Activated B cell treated with CpG ODN at 0.5 μM for 24 hours (primary cell): ENCODE measurements at regions not wholly inside any gene's neighbourhood (a gene's known extent, or its start where the extent isn't known, plus 50 kb on each side); places are given as distances from the start of the nearest gene placed in this dataset.

Experiments used
- ATAC-seq: fragments of 200-7000 bp; cut with Tn5 transposase; one replicate; pipeline ENCODE4 v1.10.0; 2021; ENCODE audit warnings: low read depth, mild to moderate bottlenecking, moderate library complexity
- CTCF ChIA-PET: fragments of 350-600 bp; sonication (Branson Sonifier 250); formaldehyde crosslinking; loops from one replicate; lab custom pipeline; 2021; ENCODE audit warnings: antibody characterized with exemption; lab: Charles Lee
- POLR2A ChIA-PET: fragments of 350-600 bp; sonication (Branson Sonifier 250); formaldehyde crosslinking; loops from one replicate; lab custom pipeline; 2021; ENCODE audit warnings: antibody characterized with exemption; lab: Charles Lee
- DNase-seq: peaks from one replicate; pipeline ENCODE4 v3.0.0; 2022
- H3K27ac Mint-ChIP-seq: one replicate; pipeline ENCODE4 v1.8.0; 2020; ENCODE audit warnings: mixed read lengths
- H3K27me3 Mint-ChIP-seq: one replicate; pipeline ENCODE4 v1.8.0; 2021; ENCODE audit warnings: mixed read lengths
- H3K36me3 Mint-ChIP-seq: one replicate; pipeline ENCODE4 v1.8.0; 2021; ENCODE audit warnings: low read depth, mixed read lengths
- H3K4me1 Mint-ChIP-seq: one replicate; pipeline ENCODE4 v1.8.0; 2021; ENCODE audit warnings: mixed read lengths
- H3K4me3 Mint-ChIP-seq: one replicate; pipeline ENCODE4 v1.8.0; 2020; ENCODE audit warnings: mild to moderate bottlenecking, mixed read lengths
- H3K9me3 Mint-ChIP-seq: one replicate; pipeline ENCODE4 v1.8.0; 2020; ENCODE audit warnings: mixed read lengths
- intact Hi-C: fragments of 100-400 bp; cut with micrococcal nuclease; formaldehyde crosslinking; loops from one replicate; pipeline ENCODE4 v1.15.1; 2024
- TF ChIP-seq, protein P1 (sequence below): fragments of 200-600 bp; IDR thresholded peaks from one replicate; pipeline ENCODE4 v1.8.0; 2022; ENCODE audit warnings: antibody characterized with exemption, mild to moderate bottlenecking

DNA sequence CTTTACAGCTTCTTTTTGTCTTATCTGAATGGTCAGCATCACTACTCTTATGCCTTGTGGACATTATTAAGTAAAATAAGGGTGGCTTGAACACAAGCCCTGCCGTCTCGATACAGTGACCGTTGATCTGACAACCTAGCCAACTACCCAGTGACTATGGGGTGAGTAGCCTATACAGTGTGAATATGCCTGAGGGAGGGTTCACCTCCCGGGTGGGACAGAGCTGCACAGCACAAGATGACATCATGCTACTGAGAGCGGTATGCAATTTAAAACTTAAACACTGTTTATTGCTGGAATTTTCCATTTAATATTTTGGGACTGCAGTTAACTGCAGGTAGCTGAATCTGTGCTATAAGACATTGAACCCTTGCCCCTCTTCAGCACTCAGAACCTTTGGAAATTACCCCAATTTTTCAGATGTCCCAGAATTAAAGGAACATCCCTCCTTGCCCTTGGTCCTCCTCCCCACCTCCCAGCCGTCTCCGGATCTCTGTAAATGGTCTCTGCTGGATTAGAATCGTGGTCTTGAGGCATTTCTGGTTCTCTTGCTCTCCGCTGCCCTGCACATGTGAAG is 618.5 kb downstream of the PTPRU start:
- ChIA-PET POLR2A (no interaction called here), CTCF (no interaction called here)
- TF ChIP-seq, protein P1, sequence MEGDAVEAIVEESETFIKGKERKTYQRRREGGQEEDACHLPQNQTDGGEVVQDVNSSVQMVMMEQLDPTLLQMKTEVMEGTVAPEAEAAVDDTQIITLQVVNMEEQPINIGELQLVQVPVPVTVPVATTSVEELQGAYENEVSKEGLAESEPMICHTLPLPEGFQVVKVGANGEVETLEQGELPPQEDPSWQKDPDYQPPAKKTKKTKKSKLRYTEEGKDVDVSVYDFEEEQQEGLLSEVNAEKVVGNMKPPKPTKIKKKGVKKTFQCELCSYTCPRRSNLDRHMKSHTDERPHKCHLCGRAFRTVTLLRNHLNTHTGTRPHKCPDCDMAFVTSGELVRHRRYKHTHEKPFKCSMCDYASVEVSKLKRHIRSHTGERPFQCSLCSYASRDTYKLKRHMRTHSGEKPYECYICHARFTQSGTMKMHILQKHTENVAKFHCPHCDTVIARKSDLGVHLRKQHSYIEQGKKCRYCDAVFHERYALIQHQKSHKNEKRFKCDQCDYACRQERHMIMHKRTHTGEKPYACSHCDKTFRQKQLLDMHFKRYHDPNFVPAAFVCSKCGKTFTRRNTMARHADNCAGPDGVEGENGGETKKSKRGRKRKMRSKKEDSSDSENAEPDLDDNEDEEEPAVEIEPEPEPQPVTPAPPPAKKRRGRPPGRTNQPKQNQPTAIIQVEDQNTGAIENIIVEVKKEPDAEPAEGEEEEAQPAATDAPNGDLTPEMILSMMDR, result no peak
- peaks cover under 1% of the 10 kb centered on the region for H3K9me3 Mint-ChIP-seq
- no peak overlapping the region for H3K4me3 Mint-ChIP-seq
- intact Hi-C loops, result no loop called here
- ATAC-seq (no peak), DNase-seq (no peak)
- no peaks in the 10 kb centered on the region for H3K36me3 Mint-ChIP-seq
- H3K4me1 Mint-ChIP-seq, result no peaks in the 10 kb centered on the region
- H3K27me3 Mint-ChIP-seq, result peaks cover 3% of the 10 kb centered on the region
- H3K27ac Mint-ChIP-seq, result no peak overlapping the region

DNA sequence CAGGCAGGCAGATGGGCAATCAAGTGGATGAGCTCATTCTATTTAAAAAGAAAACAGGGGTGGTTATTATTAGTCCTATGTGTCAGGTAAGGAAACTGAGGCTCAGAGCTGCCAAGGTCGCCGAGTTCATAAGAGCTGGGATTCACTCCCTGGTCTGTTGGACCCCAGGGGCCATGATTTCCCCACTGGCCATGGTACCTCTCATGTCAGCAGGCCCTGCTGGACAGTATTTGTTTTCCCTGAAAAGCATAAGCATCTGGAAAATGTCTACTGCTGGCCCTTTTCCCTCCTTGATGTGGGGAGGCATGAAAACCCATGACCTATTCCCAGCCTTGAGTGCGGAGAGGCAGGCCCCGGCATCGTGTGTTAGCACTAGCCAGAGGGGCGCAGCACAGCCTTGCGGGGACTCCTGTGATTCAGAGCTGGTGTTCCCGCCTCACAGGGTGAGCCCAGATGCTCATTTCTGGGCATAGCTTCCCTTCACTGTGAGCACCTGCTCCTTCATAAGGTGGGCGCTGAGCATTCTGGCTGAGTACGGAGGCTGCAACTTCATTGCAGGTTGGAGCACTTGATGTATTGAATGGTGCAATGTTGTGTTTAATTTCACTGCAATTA is 617.5 kb downstream of the PTPRU start:
- intact Hi-C loops, result no loop called here
- no peak for DNase-seq
- no peak for ATAC-seq
- Mint-ChIP-seq H3K4me1 (no peaks in the 10 kb centered on the region), H3K27me3 (peaks cover 3% of the 10 kb centered on the region), H3K27ac (no peak overlapping the region), H3K4me3 (no peak overlapping the region), H3K9me3 (no peaks in the 10 kb centered on the region), H3K36me3 (no peaks in the 10 kb centered on the region)
- TF ChIP-seq, protein P1, result no peak
- CTCF ChIA-PET, result no interaction called here
- POLR2A ChIA-PET, result no interaction called here

DNA sequence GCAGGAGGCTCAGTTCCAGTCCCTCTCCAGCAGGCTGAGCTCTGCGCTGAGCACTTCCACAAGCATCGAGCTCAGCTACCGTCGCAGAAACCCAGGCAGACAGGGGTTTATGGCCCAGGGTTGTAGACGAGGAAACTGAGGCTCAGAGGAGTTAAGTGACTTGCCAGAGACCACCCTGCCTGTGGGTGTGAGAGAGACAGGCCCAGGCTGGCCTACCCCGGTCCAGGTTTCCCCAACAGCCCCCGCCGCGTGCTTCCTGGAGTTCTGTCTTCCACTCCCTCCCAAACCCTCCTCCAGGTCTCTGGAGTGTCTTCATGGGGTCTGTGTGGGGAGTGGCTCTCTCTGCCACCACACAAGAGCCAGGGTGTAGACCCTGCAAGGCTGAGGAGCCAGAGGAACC is 615.9 kb downstream of the PTPRU start:
- TF ChIP-seq, protein P1, result no peak
- Mint-ChIP-seq H3K27me3 (peaks cover 5% of the 10 kb centered on the region), H3K27ac (no peak overlapping the region), H3K4me1 (no peaks in the 10 kb centered on the region), H3K9me3 (no peaks in the 10 kb centered on the region), H3K4me3 (no peak overlapping the region), H3K36me3 (no peaks in the 10 kb centered on the region)
- intact Hi-C loops, result no loop called here
- ChIA-PET POLR2A (no interaction called here), CTCF (no interaction called here)
- DNase-seq (no peak), ATAC-seq (no peak)

DNA sequence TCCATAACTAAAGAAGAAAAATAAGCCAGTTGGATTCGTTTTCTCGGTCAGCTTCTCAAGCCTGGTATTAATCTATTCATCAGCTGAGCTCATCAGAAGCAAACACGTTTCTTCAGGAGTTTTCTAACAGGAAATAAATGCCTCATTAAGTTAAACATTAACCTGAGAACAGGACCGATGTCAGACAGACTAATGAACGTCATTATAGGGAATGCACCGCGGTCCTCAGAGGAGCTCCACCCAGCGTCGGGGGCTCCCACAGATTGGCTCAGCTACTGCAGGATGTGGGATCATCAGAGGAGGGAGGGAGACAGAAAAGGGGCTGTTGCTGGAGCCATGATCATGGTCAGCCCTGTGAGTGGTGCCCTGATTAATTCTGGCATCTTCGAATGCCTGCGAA is 615.4 kb downstream of the PTPRU start:
- Mint-ChIP-seq H3K36me3 (no peaks in the 10 kb centered on the region), H3K4me3 (no peak overlapping the region), H3K9me3 (no peaks in the 10 kb centered on the region), H3K27me3 (peaks cover 5% of the 10 kb centered on the region), H3K4me1 (no peaks in the 10 kb centered on the region), H3K27ac (no peak overlapping the region)
- no peak for DNase-seq
- ChIA-PET POLR2A (no interaction called here), CTCF (no interaction called here)
- intact Hi-C loops, result no loop called here
- TF ChIP-seq, protein P1, result no peak
- ATAC-seq, result no peak

DNA sequence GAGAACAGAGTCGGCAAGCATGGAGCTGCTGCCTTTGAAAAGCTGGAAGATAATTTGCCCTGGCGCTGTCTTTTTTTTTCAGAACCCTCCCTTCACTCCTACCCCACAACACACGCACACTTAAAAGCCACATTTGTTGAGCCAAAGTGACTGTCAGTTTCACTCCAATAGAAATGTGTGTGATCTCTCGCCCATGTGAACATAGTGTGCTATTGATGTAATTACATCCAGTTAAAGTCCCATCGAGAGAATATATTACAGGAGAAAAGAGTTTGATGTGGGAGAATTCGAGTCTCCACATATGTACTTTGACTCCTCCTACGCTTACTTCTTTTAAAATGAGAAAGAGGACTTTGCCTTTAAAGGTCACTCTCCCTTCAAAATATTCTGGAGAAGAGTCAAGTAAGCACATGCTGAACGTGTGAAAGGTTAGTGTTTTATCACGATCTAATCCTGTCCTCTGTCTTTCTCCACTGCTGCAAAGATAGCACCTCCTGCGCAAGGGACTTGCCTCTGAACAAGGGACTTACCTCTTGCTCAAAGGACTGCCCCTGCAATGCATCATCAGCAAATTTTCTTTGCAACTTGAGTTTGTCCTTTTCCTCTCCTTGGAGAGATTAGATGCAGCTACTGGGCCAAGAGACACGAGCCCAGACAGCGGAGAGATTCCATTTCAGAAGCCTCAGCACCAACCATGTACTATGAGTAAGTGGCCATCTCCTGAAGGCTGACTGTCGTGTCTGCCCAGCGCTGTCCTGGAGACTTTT is 613.9 kb downstream of the PTPRU start:
- POLR2A ChIA-PET, result no interaction called here
- intact Hi-C loops, result no loop called here
- H3K9me3 Mint-ChIP-seq, result no peaks in the 10 kb centered on the region
- H3K27ac Mint-ChIP-seq, result no peak overlapping the region
- no peak overlapping the region for H3K4me3 Mint-ChIP-seq
- TF ChIP-seq, protein P1, result no peak
- H3K27me3 Mint-ChIP-seq, result peaks cover 7% of the 10 kb centered on the region
- DNase-seq (no peak), ATAC-seq (no peak)
- no peaks in the 10 kb centered on the region for H3K4me1 Mint-ChIP-seq
- CTCF ChIA-PET, result no interaction called here
- H3K36me3 Mint-ChIP-seq, result no peaks in the 10 kb centered on the region
